GM12892 (cell line): ENCODE measurements at regions not wholly inside any gene's neighbourhood (a gene's known extent, or its start where the extent isn't known, plus 50 kb on each side); places are given as distances from the start of the nearest gene placed in this dataset.

Experiments used
- POLR2A ChIP-seq: IDR thresholded peaks from 2 replicates; pipeline ENCODE4 v1.6.1; 2011; ENCODE audit warnings: low read depth, low read length, control low read depth
- POLR2AphosphoS5 ChIP-seq: IDR thresholded peaks from 2 replicates; pipeline ENCODE4 v1.6.1; 2011; ENCODE audit warnings: low read depth, low read length, control low read depth

DNA sequence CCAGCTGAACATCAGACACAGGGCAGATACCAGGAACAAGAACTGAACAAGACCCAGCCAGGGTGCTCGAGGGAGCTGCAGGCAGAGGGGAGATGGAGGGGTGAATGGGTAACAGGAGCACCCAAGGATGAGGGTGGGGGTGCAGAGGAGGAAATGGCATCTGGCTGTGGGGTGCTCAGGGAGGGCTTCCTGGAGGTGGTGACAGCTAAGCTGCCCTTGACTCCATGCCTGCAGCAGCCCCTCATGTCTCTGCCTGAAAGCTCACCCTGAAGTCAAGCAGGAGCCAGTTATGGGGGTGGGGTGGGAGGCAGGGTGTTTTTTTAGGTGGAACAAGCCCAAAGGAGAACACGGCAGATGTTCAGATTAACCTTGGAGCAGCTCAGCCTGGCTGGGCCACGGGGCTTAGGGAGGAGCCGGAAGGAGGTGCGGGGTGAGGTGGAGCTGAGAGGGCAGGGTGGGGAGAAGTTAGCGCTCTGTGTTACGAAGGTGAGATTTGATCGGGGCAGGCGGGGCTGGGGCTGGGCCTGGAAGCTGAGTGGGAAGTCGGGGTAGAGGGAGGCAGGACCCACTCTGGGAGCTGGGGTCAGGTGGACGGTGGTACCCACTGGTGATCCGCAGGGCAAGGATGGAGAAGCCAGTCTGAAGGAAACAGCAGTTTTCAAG, 143.0 kb downstream of the ENGASE start:
- TF ChIP-seq POLR2AphosphoS5: no peak
- no peak for TF ChIP-seq POLR2A
